GM21576 (cell line): ENCODE measurements at regions not wholly inside any gene's neighbourhood (a gene's known extent, or its start where the extent isn't known, plus 50 kb on each side); places are given as distances from the start of the nearest gene placed in this dataset.
"Not testable (repeated sequence)": the region's sequence is repeated elsewhere in the genome, so short reads cannot be mapped to it uniquely, and the experiment has no call there.

Experiments used
- ATAC-seq: cut with Tn5 transposase; IDR thresholded peaks from one replicate; pipeline ENCODE4 v1.9.1; 2021; ENCODE audit warnings: mild to moderate bottlenecking, moderate library complexity; ENCODE audit not compliant: unreplicated experiment

DNA sequence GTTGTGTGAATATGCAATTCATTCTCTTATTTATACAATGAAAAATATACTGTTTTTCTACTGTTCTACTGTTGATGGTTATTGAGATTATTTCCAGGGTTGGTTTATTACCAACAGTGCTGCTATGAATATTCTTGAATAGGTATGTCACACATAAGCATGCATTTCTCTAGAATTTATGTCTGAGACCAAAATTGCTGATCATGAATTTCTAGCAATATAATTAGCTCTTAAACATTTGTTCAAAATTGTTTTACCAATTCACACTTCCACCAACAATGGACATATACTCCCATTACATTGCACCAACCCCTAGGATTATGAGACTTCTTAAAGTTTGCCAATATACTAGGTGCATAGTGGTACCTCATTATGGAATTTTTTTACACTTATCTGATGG, 164.1 kb upstream of the KCNQ5 start:
- no peak for ATAC-seq

- ATAC-seq: no peak
These were observed 163.3 kb upstream of the KCNQ5 start for GRCh38 chr6:72458521-72458920.

DNA sequence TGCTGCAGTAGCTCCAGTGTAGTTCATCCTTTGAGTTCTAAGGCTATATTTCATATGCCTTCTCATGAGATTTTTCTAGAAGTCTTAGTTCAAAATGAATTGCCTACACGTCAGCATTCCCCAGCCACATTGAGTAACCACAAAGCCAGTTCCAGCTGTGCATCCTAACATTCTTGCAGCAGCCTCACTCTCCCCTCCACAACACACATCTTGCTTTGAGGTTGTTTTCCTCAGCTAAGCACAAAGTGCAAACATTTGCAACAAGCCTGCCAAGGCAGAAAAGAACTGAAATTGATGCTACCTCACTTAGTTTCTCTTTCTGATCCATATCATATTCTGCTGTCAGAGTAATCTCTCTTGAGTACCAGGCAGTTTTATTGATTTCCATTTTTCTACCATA, 160.7 kb upstream of the KCNQ5 start:
- no peak for ATAC-seq

- ATAC-seq: no peak
These were observed 157.6 kb upstream of the KCNQ5 start for GRCh38 chr6:72464246-72464645.

- no peak for ATAC-seq
These were observed 156.8 kb upstream of the KCNQ5 start for GRCh38 chr6:72464791-72465691.

DNA sequence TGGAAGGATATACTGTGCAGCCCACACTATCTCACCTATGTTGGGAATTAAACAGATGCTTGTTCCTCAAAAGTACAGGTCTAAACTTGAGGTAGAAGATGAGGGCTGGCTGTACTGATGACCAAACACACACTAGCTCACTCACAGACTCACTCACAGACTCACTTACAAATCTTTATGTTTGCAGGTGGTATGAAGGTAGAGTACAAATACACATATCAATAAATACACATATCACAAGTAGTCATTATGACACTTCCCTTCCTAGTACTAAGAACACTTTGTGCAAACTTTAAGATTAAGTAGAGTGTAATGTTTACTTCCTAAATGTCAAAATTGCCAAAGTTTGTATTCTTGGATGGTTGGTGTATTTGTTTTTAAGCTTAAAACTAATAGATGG, 155.4 kb upstream of the KCNQ5 start:
- no peak for ATAC-seq

- no peak for ATAC-seq
These were observed 154.8 kb upstream of the KCNQ5 start for GRCh38 chr6:72466971-72467566.

- ATAC-seq: not testable (repeated sequence)
These were observed 152.4 kb upstream of the KCNQ5 start for GRCh38 chr6:72469406-72469983.

DNA sequence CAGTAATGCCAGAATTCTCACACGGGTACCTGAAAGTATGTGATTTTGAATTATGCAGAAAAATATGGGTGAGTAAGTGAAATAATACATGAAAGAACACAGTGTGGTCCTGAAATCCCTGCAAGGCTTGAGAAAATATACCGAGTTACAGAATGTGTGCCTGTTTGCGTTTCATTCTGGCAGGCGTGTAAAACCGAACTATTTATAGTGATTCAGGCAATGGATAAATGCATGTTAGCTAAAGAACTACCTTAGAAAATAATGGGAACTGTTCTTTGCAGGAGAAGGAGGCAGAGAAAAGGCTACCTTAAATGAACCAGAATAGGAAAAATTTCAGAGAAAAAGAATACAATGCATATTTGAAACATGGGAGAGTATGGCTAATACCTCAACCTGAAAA, 145.8 kb upstream of the KCNQ5 start:
- no peak for ATAC-seq

- no peak for ATAC-seq
These were observed 145.2 kb upstream of the KCNQ5 start for GRCh38 chr6:72476646-72477045.

DNA sequence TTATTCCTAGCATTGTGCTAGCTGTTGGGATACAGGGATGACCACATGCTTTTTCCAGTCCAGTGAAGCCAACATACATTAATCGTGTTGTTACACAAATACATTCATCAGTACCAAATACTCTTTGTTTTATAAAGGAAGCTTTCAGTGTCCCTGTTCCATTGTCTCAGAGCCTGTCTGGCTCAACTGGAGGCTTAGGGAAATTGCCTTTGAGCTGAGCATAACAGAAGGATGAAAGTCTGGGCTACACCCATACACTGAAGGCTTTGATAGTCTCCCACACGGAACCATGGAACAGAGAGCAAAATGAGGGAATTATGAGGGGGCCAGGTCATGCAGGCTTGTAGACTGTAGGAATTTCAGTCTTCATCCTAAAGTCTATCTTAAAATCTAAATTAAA, 126.4 kb upstream of the KCNQ5 start:
- no peak for ATAC-seq

- ATAC-seq: no peak
These were observed 124.7 kb upstream of the KCNQ5 start for GRCh38 chr6:72497186-72497585.

DNA sequence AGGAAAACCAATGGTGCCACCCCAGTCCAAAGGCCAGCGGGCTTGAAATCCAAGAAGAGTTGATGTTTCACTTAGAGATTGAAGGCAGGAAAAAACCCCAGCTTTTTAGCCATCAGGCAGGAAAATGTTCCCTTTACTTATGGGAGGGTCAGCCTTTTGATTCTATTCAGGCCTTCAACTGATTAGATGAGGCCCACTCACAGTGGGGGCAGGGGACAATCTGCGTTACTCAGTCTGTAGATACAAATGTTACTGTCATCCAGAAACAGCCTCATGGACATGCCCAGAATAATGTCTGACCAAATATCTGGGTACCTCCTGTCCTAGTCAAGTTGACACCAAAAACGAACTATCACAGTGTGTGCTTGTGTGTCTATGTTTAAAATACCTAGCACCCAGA, 121.2 kb upstream of the KCNQ5 start:
- ATAC-seq: no peak

- ATAC-seq: no peak
These were observed 117.5 kb upstream of the KCNQ5 start for GRCh38 chr6:72504406-72504805.

- ATAC-seq: no peak
These were observed 116.4 kb upstream of the KCNQ5 start for GRCh38 chr6:72505446-72505845.

DNA sequence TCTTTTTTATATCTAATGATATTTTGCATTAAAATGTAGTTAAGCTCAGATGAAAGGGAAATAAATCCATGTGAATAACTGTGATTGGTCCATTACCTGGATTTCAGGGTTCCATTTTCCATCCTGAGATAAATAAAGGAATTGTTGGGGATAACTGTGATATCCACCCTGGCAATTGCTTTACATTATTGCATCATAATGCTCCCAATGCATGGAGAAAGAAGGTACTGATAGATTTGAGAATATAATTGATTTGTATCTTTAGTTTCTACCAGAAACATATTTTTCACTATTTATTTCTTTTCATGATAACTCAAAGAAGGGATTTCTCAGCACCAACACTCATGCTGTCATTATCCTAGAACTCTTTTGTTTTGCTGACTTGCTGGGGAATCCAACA, 102.0 kb upstream of the KCNQ5 start:
- no peak for ATAC-seq

- no peak for ATAC-seq
These were observed 100.2 kb upstream of the KCNQ5 start for GRCh38 chr6:72521684-72522083.

- peak; percentile 58 for ATAC-seq
These were observed 99.1 kb upstream of the KCNQ5 start for GRCh38 chr6:72522735-72523141.

- ATAC-seq: no peak
These were observed 97.7 kb upstream of the KCNQ5 start for GRCh38 chr6:72524011-72524645.

DNA sequence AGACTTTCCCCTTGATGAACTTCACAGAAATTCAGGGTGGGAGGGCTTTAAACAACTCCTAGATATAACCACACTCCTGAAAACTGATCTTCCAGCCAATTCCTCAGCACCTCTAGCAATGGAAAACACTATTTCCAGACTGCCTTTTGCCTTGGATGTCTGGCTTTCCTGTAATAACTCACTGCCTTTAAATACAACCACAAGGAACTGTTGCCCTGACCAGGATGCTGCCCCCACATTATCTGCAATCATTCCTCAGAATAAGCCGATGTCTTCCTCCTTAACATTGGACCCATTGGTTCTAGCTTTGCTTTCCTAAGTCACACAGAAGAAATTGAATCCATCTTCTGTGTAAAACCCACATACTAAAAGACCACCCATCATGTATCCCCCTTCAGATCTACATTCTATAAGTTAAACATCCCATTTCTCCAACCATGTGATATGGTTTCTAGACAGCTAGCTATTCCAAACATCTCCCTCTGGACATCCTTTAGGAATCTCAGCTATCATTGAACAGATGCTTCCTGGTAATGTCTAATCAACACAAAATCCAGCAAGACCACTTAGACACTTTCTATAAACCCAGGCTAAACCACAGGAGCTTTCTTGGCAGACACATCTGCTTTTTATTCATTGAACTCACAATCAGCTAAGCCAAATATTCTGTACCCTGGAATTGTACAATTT, 95.9 kb upstream of the KCNQ5 start:
- ATAC-seq: no peak

DNA sequence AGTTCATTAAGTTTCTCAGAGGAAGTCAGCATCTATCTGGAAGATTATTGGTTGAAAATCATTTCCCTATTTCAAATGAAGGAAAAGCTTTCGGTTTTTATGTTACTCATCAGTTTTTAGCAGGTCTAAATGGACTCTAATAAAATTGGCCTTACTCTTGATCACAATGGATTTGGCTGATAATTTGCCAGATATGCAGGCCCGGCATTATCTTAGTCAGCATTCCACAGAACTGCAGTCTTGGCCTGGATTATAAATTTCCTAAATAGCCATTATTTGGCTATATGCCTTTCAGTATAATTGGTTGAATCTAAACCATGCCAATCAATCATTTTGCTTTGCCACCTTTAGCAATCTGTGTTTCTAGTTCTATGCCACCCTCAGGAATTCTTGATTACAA, 91.7 kb upstream of the KCNQ5 start:
- ATAC-seq: no peak
